Testis (tissue), 2 donors: ENCODE measurements at regions not wholly inside any gene's neighbourhood (a gene's known extent, or its start where the extent isn't known, plus 50 kb on each side); places are given as distances from the start of the nearest gene placed in this dataset.

Source experiments
- DNase-seq: peaks from one replicate; pipeline ENCODE4 v3.0.0-alpha.2; 2019
- H3K27ac ChIP-seq, 2 donors: fragments of 200-600 bp; sonication (generic); one replicate each; pipeline ENCODE4 v1.5.1; 2019
- H3K27me3 ChIP-seq: fragments of 200-600 bp; sonication (generic); one replicate; pipeline ENCODE4 v1.5.1; 2019
- H3K36me3 ChIP-seq: fragments of 200-600 bp; sonication (generic); one replicate; pipeline ENCODE4 v1.5.1; 2017; ENCODE audit warnings: low read depth; ENCODE audit errors: missing control alignments
- H3K4me1 ChIP-seq: fragments of 200-600 bp; sonication (generic); one replicate; pipeline ENCODE4 v1.5.1; 2019
- H3K4me3 ChIP-seq, 2 donors: fragments of 200-600 bp; sonication (generic); one replicate each; pipeline ENCODE4 v1.5.1; 2017 to 2019
- H3K9me3 ChIP-seq: fragments of 200-600 bp; sonication (generic); one replicate; pipeline ENCODE4 v1.5.1; 2017
- POLR2A ChIP-seq: fragments of 450-650 bp; IDR thresholded peaks from one replicate; pipeline ENCODE4 v1.6.1; 2017; ENCODE audit warnings: antibody characterized with exemption, mild to moderate bottlenecking, moderate library complexity
- WGBS, 2 donors: methylation state at CpG; one replicate each; pipeline ENCODE4 v1.1.5; 2018; 5-methylcytosine and 5-hydroxymethylcytosine counted together
- intact Hi-C: fragments of 100-400 bp; cut with DNase I; formaldehyde crosslinking; loops from one replicate; pipeline ENCODE4 v1.15.1; 2023; ENCODE audit warnings: low total_unique reads
- TF ChIP-seq, protein P1 (sequence below), 3 experiments: fragments of 450-650 bp in 2 of 3; fragments of 200-600 bp in 1 of 3; sonication (generic) in 1 of 3; IDR thresholded peaks; one replicate each; pipeline ENCODE4 v1.5.1; 2016 to 2019; ENCODE audit warnings: antibody characterized with exemption in 3 of 3, mild to moderate bottlenecking in 2 of 3, moderate library complexity in 1 of 3

DNA sequence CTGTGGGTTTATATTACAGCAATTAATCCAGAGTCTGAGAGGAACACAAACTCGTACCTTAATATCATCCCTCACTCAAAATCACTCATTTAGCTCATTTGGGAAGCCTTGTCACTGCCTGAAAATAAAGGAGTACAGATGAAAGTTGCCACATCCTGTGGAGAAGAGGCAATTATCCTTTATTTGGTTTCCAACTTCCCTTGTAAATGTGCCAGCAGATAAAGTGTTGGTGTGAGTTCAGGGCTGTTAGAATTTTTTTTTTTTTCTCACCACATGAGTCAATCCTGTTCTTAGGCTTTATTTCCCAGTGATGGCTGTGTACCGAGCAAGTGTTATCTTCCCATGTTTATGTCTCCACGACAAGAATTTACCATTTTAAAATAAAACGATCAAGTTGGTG is 99.0 kb upstream of the SMIM30 start:
- no peaks in the 10 kb centered on the region for H3K36me3 ChIP-seq
- intact Hi-C loops = no loop called here
- no peaks in the 10 kb centered on the region for H3K4me1 ChIP-seq
- no peaks in the 10 kb centered on the region for H3K27me3 ChIP-seq
- WGBS, 2 donors = 13% methylated on average over 4 of the region's 4 CpGs
- TF ChIP-seq POLR2A = no peak
- TF ChIP-seq, protein P1, sequence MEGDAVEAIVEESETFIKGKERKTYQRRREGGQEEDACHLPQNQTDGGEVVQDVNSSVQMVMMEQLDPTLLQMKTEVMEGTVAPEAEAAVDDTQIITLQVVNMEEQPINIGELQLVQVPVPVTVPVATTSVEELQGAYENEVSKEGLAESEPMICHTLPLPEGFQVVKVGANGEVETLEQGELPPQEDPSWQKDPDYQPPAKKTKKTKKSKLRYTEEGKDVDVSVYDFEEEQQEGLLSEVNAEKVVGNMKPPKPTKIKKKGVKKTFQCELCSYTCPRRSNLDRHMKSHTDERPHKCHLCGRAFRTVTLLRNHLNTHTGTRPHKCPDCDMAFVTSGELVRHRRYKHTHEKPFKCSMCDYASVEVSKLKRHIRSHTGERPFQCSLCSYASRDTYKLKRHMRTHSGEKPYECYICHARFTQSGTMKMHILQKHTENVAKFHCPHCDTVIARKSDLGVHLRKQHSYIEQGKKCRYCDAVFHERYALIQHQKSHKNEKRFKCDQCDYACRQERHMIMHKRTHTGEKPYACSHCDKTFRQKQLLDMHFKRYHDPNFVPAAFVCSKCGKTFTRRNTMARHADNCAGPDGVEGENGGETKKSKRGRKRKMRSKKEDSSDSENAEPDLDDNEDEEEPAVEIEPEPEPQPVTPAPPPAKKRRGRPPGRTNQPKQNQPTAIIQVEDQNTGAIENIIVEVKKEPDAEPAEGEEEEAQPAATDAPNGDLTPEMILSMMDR (IDR thresholded peaks at IDR 0.05) = no peak
- no peak overlapping the region for H3K27ac ChIP-seq
- no peak for DNase-seq
- H3K4me3 ChIP-seq = no peak overlapping the region
- no peaks in the 10 kb centered on the region for H3K9me3 ChIP-seq

DNA sequence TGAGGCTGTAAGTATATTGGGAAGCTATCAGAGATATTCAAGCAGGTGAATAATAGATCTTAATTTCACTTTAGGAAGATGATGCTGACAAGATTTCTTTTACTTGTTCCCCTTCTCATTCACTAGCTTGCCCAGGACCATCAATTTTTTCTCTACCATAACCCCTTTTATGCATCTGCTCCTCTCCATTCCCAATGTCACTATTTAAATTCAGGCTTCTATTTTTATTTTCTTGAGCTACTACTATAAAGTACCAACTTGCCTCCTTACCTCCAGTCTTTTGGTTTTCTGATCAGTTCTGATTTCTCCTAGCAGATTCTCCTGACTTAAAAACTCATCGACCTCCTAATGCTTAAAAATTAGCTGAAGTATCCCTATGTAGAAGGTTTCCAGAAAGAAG is 97.7 kb upstream of the SMIM30 start:
- no peaks in the 10 kb centered on the region for H3K36me3 ChIP-seq
- 67 to 81% methylated on average over 1 of the region's 1 CpG for WGBS, 2 donors
- no peak for DNase-seq
- no peak overlapping the region for H3K27ac ChIP-seq
- intact Hi-C loops = no loop called here
- H3K4me1 ChIP-seq = no peaks in the 10 kb centered on the region
- TF ChIP-seq, protein P1 (IDR thresholded peaks at IDR 0.05) = no peak
- TF ChIP-seq POLR2A = no peak
- no peaks in the 10 kb centered on the region for H3K9me3 ChIP-seq
- H3K27me3 ChIP-seq = no peaks in the 10 kb centered on the region
- H3K4me3 ChIP-seq = no peak overlapping the region

DNA sequence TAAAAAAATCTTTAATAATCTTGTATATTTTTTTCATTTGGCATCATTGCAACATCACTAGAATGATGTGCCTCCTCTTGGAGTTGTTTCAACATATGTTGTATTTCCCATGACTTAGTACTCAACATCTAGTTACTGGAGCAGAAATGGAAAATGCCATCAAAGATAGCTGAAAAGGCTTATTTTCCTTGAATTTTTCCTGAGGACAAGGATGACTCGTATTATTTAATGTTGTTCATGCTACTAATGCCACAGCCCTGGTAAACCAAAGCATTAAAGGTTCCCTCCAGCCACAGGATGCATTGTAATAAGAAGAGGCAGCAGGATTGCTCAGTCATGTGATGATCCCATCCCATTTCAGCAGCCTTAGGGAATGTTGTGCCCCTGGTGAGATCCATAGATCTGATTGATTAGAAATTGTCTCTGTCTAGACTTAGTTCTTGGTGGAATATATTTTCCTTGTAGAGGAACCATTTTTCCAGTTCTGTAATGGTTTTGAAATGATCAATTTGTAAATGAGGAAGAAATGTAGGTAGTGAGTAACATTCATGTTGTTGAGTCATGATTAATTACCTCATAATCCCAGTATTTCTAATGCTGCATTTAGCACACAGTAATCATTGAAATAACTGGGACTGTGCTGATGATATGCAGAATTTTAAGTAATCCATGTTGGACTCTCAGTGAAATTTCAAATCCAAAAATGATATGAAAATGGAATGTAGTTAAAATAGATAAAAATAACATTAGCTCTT is 91.3 kb upstream of the SMIM30 start:
- TF ChIP-seq, protein P1 (IDR thresholded peaks at IDR 0.05) = no peak
- no peak for TF ChIP-seq POLR2A
- Histone ChIP-seq H3K27ac (no peak overlapping the region), H3K4me1 (no peaks in the 10 kb centered on the region), H3K9me3 (no peaks in the 10 kb centered on the region), H3K36me3 (no peaks in the 10 kb centered on the region), H3K27me3 (no peaks in the 10 kb centered on the region), H3K4me3 (no peak overlapping the region)
- no peak for DNase-seq
- 86 to 89% methylated on average over 1 of the region's 1 CpG for WGBS, 2 donors
- intact Hi-C loops = no loop called here

DNA sequence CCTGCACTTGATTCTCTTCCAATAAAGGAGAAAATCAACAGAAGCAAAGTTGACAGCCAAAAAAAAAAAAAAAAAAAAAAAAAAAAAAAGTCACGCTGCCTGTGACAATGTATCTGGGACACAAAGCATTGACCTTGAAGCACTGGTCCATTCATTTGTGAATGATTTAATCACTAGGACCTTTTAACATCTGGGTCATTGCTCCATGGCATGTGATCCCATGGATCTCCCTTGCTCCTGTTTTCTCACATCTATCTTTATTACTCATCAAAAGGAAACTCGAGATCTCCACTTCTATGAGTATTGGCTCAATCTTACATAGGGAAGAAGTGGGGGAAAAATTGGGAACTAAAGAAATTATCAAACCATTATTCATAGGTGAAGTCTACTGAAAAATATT is 89.6 kb upstream of the SMIM30 start:
- H3K4me3 ChIP-seq = no peak overlapping the region
- H3K9me3 ChIP-seq = no peaks in the 10 kb centered on the region
- intact Hi-C loops = no loop called here
- WGBS, 2 donors = 71% methylated on average over 2 of the region's 2 CpGs
- no peak for TF ChIP-seq POLR2A
- TF ChIP-seq, protein P1 (IDR thresholded peaks at IDR 0.05) = no peak
- no peaks in the 10 kb centered on the region for H3K36me3 ChIP-seq
- no peak overlapping the region for H3K27ac ChIP-seq
- no peak for DNase-seq
- H3K4me1 ChIP-seq = no peaks in the 10 kb centered on the region
- no peaks in the 10 kb centered on the region for H3K27me3 ChIP-seq

DNA sequence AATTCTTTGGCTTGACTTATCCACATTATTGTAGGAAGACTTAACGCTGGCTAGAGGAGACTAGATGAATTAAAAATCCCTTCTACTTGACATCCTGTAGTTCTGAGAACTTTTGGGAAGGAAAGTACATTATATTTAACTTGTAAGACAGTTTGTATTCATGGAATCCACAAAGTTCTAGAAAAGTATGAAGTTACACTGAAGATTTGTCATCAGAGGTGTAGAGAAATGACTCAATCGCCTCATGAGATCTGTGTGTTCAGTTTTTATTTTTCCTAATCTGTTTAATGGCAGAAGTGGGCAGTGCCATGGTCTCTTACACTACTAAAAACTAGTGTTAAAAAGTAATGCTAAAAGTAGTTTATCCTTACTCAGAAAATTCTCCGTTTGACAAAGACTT is 89.1 kb upstream of the SMIM30 start:
- Histone ChIP-seq H3K9me3 (no peaks in the 10 kb centered on the region), H3K4me3 (no peak overlapping the region), H3K36me3 (no peaks in the 10 kb centered on the region), H3K4me1 (no peaks in the 10 kb centered on the region), H3K27me3 (no peaks in the 10 kb centered on the region), H3K27ac (no peak overlapping the region)
- DNase-seq = no peak
- TF ChIP-seq POLR2A = no peak
- TF ChIP-seq, protein P1 (IDR thresholded peaks at IDR 0.05) = no peak
- WGBS, 2 donors = 84 to 85% methylated on average over 3 of the region's 3 CpGs
- intact Hi-C loops = no loop called here
